GM12864 (cell line): ENCODE measurements at regions not wholly inside any gene's neighbourhood (a gene's known extent, or its start where the extent isn't known, plus 50 kb on each side); places are given as distances from the start of the nearest gene placed in this dataset.
"Not testable (repeated sequence)": the region's sequence is repeated elsewhere in the genome, so short reads cannot be mapped to it uniquely, and the experiment has no call there.

Experiments used
- DNase-seq: peaks from one replicate; pipeline ENCODE4 v3.0.0-alpha.2; 2011; ENCODE audit warnings: low read depth
- H3K4me3 ChIP-seq: 2 replicates; pipeline ENCODE4 v1.5.1; 2011; ENCODE audit warnings: mild to moderate bottlenecking, low read depth, low read length, control low read depth
- CTCF ChIP-seq: IDR thresholded peaks from 2 replicates; pipeline ENCODE4 v1.5.1; 2011; ENCODE audit warnings: low read depth, mild to moderate bottlenecking, moderate library complexity, low read length, control low read depth, inconsistent platforms; ENCODE audit errors: missing control alignments

DNA sequence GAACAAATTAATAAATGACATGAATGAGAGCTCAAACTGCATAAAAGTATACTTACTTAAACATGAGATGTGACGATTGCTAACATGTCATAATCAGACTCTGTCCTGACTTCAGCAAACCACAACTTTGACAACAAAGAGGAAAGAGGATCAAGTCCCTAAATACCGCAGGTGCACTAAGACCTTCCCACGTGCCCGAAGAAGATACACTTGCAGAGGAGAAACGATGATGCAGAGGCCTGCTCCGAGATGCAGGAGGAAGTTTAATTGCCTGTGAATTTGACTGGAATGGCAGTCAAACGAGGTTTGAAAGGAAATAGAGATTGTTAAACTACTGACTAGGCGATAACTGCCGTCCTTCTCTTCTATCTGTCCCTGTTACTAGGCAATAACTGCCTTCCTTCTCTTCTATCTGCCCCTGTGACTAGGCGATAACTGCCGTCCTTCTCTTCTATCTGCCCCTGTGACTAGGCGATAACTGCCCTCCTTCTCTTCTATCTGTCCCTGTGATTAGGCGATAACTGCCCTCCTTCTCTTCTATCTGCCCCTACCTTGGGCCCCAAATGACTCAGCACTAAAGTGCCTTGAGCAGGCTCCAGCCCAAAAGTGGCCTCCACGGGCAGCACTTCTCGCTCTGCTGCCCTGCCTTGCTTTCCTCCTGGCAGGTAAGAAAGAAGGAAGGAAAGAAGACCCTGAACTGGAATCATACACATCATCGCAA is 2226.0 kb upstream of the DEFB115 start:
- not testable (repeated sequence) for DNase-seq, H3K4me3 ChIP-seq

GRCh38 chr20:29044239-29044638 is 2213.2 kb upstream of the DEFB115 start:
- DNase-seq, H3K4me3 ChIP-seq: not testable (repeated sequence)

- DNase-seq, H3K4me3 ChIP-seq: not testable (repeated sequence)
- peak; percentile 14 for TF ChIP-seq CTCF
Observed at GRCh38 chr20:29050008-29050606, 2207.4 kb upstream of the DEFB115 start.

GRCh38 chr20:29057866-29058484 is 2199.5 kb upstream of the DEFB115 start:
- not testable (repeated sequence) for DNase-seq, H3K4me3 ChIP-seq
- TF ChIP-seq CTCF: peak; percentile 51

DNA sequence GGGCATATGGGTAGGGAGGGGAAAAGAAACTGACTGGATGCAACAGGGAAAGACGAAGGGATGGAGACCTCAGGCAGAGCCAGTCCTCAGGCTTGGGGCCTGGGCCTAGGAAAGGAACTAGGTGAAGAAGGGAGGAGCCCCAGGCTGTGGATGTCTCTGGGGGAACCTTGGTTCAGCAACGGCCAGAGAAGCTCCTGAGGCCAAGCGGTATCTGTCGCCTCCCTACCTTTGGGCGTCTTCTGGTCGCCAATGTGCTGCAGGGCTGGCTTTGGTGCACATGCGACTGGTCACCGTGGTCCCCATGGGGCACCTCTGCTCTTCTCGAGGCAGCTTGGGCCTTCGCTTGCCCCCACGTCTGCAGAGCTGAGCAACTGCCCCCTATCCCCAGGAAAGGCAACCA is 2195.0 kb upstream of the DEFB115 start:
- H3K4me3 ChIP-seq: not testable (repeated sequence)

GRCh38 chr20:29066341-29066740 is 2191.1 kb upstream of the DEFB115 start:
- DNase-seq, H3K4me3 ChIP-seq: not testable (repeated sequence)

More for the DNA sequence above, 2195.0 kb upstream of the DEFB115 start:
- not testable (repeated sequence) for DNase-seq

DNA sequence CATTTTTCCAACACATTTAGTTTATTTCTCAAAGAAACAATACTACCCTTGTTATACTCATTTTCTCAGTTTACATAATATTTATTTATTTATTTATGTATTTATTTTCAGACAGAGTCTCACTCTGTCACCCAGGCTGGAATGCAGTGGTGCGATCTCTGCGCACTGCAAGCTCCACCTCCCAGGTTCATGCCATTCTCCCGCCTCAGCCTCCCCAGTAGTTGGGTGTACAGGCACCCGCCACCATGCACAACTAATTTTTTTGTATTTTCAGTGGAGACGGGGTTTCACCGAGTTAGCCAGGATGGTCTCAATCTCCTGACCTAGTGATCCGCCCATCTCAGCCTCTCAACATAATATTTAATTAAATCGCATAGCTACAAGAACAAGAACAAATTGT is 2183.8 kb upstream of the DEFB115 start:
- H3K4me3 ChIP-seq, DNase-seq: not testable (repeated sequence)

DNA sequence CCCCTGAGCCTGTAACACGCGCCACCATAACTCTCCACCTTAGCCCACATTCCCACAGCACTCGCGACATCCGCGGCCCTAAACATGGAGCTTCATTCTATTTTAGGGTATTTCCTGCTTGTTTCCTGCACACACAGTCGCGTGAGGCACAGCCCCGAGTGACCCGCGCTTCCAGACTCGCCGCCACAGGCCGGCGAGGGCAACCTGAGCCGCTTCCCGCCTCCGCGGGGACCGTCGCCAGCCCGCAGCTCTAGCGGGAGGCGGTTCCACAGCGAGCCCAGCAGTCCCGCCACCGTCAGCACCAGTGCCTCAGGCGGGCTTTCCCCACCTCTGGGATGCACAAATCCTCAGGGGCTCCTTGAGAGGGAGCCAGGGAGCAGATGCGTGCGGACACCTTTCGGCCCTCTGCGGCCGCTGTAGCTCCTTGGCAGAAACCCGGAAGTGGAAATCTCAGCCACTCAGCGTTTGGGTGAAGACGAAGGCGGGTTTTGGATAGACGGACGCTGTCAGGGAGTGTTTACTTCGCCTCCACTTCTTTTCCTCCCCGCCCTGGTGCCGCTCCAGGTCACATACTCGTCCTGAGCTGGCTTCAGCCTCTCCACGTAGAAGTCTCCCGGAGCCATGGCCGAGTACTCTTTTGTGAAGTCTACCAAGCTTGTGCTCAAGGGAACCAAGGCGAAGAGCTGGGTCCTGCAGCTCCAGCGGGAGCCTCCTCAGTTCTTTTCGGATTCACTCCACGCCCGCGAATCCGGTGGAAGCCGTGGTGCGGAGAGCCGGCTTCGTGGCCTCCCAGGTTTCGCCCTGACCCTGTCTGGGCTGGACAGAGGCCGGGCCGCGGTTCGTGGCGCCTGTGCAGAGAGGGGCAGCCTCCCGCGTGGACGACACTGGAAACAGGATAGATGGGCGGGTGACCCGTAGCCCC is 2177.4 kb upstream of the DEFB115 start:
- no peak for DNase-seq
- no peak for TF ChIP-seq CTCF
- no peak overlapping the region for H3K4me3 ChIP-seq

GRCh38 chr20:29081712-29082111 is 2175.8 kb upstream of the DEFB115 start:
- DNase-seq, H3K4me3 ChIP-seq: not testable (repeated sequence)

- TF ChIP-seq CTCF: no peak
- H3K4me3 ChIP-seq: no peak overlapping the region
- DNase-seq: no peak
Observed at GRCh38 chr20:29085625-29086024, 2171.8 kb upstream of the DEFB115 start.

GRCh38 chr20:29086145-29086718 is 2171.2 kb upstream of the DEFB115 start:
- not testable (repeated sequence) for DNase-seq, H3K4me3 ChIP-seq
